Amniotic stem cell (primary cell): ENCODE measurements at regions not wholly inside any gene's neighbourhood (a gene's known extent, or its start where the extent isn't known, plus 50 kb on each side); places are given as distances from the start of the nearest gene placed in this dataset.
"Not testable (repeated sequence)": the region's sequence is repeated elsewhere in the genome, so short reads cannot be mapped to it uniquely, and the experiment has no call there.

Experiments
- DNase-seq: peaks from one replicate; lab custom pipeline; 2025; lab: John Stamatoyannopoulos, UW

DNA sequence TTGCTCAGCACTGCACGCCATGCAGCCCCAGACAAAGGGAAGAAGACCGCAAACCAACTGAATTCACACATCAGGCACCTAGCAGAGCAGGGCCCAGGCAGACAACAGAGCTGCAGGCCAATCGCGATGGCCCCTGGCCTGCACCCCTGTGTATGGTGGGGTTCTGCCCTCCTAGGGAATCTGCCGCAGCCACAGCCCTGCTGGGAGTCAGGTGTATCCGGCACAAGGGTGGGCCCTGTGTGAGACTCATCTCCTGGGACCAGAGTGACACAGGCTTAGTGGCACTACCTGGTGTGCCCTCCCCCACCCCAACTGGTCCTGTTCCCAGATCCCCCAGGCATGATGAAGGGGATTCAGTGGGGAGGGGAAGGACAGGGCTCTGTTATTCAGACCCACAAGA is 122.8 kb downstream of the ATPSCKMT start:
- DNase-seq = no peak

GRCh38 chr5:10125116-10125515 is 124.6 kb downstream of the ATPSCKMT start:
- no peak for DNase-seq

DNA sequence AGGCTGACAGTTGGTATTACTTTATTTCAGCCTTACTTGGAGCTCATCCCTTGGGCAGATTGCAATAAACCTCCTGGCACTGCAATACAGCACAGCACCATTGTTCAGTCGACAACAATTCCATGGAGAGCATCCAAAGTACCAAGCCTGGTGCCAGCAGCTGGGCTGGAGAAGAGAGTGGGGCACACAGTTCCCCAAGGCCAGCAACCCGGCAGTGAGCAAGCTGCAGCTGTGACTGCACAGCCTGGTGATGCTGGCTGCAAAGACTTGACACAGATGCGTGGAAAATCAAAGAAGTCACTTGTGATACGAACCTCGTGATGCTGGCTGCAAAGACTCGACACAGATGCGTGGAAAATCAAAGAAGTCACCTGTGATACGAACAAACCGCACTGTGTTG is 125.4 kb downstream of the ATPSCKMT start:
- no peak for DNase-seq

- DNase-seq = no peak
Measured at GRCh38 chr5:10123254-10123989, 126.3 kb downstream of the ATPSCKMT start.

DNA sequence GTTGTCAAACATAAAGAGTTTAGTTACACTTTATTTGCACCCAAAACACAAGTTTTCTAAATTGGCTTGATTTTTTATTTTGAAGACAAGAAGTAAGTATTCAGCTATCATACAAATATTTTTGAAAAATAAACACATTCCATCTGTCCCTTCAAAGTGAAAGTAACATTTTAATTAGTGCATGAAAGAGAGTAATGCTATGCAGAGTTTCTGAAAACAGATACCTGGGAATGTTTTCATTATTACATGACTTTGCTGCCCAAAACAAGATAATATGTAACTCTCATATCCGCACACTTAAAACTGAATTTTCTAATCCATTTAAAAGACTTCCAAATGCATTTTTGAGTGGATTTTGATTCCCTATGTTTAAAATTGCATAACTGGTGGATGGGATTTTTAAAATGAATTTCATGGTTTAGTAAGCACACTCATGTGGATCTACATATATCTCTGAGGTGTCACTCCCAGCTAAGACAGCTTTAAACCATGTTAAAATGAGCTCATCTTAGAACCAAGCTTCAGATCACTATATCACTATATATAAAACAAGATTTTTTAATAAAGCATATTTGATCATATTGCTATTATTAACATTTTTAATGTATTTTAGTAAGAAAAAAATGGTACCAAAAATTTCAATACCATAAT is 127.5 kb downstream of the ATPSCKMT start:
- no peak for DNase-seq

DNA sequence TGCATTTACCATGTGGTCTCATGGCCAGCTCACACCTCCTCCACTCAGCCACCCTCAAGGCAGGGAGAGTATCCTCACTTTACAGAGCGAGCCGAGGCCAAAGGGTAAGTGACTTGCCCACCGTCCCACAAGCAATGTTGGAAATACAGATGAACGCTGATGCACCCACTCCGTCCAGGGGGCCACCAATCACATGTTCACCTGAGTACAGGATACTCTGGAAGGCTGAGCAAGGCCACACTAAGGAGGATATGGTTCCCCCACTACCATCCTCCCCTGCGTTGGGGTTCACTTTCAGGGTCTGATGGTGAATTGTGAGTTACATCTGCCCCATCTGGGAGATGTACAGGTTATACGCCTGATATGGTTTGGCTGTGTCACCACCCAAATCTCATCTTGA is 128.8 kb downstream of the ATPSCKMT start:
- DNase-seq = no peak

GRCh38 chr5:10118150-10118549 is 131.5 kb downstream of the ATPSCKMT start:
- DNase-seq = no peak

DNA sequence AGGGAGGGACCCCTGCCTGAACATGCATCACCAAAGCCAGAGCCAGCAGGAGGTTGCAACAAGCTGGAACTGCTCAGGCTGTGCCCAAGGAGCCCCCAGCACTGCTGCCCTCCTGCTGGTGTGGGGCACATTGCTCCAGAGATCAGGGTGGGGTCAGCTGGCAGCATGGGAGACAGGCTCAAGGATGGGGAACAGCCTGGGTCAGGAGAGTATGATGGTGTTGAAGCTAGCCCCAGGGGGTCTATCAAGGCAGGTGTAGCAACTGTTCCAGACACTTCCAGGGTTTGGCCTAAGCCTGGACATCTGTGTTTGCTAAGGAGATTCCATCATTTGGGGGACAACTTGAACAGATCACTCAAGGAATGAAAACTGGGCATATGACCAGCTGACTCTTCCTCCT is 133.1 kb downstream of the ATPSCKMT start:
- DNase-seq = no peak

GRCh38 chr5:10115669-10116068 is 134.0 kb downstream of the ATPSCKMT start:
- DNase-seq = no peak

DNA sequence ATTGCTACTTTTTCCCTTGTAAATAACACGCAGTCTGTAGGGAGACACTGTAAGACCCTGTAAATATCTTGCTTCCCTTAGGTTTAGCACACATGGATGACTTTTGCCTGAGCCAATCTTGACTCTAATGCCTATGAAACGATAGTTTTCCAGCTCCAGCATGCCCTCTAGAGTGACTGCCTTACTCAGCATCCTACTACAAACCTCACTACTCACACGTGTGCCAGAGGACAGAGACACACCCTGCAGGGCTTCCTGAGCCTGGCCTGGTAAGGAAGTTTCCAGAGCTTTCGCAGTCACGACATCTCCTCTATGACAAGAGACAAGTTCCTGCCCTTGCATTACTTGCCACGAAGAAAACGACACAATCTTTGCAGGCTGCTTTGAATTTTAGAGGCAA is 138.1 kb downstream of the ATPSCKMT start:
- peak; percentile 54 for DNase-seq

- DNase-seq = no peak
Measured at GRCh38 chr5:10110228-10110627, 139.5 kb downstream of the ATPSCKMT start.

DNA sequence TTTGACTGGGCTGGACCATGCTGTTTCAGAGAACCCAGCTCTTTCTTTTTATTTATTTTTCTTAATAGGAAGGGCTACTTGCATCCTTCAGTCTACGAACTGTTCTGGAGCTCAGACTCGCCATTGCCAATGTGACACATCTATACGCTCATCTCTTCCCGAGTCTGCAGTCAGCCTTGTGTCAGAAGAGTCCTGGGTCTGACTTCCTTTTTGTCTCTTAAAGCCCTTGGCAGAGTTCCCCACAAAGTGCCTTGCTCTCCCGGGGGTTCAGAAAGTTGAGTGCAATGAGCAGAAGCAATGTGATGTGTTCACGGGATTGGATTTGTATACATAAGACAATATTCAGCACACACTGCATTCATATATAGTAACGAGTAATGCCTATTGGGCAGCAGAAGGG is 140.4 kb downstream of the ATPSCKMT start:
- DNase-seq = no peak

GRCh38 chr5:10106806-10107205 is 142.9 kb downstream of the ATPSCKMT start:
- DNase-seq = no peak

DNA sequence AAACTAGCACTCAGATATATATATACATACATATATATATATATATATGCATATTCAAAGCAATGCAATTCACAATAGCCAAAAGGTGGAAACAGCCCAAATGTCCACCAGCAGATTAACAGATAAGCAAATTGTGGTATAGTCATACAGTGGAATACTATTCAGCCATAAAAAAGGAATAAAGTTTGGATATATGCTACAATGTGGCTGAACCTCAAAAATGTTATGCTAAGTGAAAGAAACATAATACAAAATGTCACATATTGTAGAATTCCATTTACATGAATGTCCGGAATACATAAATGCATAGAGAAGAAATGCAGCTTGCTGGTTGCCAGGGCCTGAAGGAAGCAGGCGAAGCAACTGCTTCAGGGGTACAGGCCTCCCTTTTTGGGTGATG is 143.4 kb downstream of the ATPSCKMT start:
- DNase-seq = no peak

- no peak for DNase-seq
Measured at GRCh38 chr5:10102706-10103497, 146.8 kb downstream of the ATPSCKMT start.

DNA sequence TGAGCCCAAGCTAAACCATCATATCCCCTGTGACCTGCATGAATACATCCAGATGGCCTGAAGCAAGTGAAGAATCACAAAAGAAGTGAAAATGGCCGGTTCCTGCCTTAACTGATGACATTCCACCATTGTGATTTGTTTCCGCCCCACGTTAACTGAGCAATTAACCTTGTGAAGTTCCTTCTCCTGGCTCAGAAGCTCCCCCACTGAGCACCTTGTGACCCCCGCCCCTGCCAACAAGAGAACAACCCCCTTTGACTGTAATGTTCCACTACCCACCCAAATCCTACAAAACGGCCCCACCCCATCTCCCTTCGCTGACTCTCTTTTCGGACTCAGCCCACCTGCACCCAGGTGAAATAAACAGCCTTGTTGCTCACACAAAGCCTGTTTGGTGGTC is 147.5 kb downstream of the ATPSCKMT start:
- not testable (repeated sequence) for DNase-seq

DNA sequence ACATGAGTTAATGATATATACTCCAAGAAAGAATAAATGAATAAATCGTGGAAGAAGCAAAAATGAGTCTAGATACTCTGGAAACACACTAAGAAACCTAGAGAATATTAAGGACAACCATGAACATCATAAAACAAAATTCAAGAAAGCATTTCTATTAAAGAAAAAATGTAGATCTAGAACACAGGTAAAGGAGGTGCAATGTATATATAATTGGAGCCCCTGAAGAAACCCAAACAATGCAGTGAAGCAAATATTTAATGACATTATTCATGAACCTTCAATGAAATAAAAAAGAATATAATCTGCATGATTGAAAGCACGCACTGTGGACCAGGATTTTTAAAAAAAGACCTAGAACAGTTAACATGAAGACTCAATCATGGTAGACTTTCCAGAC is 150.1 kb downstream of the ATPSCKMT start:
- no peak for DNase-seq

DNA sequence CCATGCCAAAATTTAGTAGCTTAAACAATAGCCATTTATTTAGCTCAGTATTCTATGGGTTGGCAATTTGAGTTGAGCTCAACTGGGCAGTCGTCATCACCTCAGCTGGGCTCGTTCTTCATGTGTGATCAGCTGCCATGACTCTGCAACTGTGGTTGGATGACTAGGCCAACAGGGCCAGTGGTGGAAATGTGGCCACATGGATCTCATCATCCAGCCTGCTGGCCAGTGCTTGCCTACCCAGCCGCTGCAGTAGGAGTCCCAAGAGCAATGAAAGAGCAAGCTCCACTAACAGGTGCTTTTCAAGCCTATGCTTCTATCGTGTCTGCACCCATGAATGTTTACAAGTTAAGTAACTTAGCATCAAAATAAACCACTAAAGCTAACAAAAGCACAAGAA is 158.0 kb downstream of the ATPSCKMT start:
- DNase-seq = no peak

GRCh38 chr5:10090074-10090473 is 159.6 kb downstream of the ATPSCKMT start:
- DNase-seq = no peak

DNA sequence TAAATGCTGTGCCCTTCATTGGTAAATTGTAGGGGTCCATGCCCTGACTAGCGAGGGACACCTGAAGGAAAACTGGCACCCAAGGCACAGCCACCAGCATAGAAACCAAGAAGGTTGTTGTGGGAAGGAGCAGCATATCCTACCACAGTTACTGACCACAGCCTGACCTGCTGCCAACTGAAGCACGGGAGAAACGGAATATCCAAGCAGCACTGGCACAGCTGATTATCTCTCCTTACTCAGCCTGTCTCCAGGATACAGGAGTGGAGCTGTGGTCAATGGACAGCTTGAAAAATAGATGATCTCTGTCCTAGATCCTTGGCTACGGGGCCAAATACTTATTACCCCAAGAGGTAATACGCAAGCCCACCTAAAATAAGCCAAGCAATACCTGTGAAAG is 164.5 kb downstream of the ATPSCKMT start:
- DNase-seq = no peak

GRCh38 chr5:10081584-10081983 is 168.1 kb downstream of the ATPSCKMT start:
- DNase-seq = no peak

DNA sequence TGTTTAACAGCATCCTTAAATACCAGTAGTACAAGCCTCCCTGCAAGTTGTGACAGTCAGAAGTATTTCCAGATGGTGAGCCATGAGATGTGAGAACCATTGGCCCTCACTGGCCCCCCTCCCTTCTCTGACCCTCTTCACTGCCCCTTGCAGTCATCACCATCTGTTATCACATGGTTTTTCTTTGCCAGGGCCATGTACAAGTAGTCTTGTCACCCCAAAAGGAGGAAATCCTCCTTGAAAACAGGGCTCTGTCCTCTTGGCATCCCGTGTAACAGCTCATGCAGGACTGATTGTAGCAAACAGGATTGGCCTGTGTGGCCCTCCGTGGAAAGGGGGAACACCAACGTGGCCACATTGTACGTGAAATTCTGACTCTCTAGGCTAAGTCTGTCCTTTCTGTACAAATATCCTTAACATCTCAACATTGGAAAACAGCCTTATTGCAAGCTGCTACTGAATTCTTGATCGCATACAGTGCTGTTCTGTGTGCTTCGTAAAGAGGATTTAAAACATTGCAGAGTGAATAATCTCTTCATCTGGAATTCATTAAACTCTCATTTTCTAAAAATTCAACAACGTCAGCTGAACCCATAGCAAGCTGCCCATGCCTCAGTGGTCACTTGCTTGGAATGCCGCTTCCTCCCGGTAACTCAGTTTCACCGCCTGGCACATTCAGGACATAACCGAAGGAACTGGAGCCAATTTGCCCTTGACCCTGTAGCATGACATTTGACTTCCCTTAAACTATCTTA is 171.7 kb downstream of the ATPSCKMT start:
- peak; percentile 67 for DNase-seq
